HCT116 (cell line): ENCODE measurements at regions not wholly inside any gene's neighbourhood (a gene's known extent, or its start where the extent isn't known, plus 50 kb on each side); places are given as distances from the start of the nearest gene placed in this dataset.

ENCODE experiments used
- CEBPB ChIP-seq: IDR thresholded peaks from 2 replicates; pipeline ENCODE4 v1.6.1; 2012; ENCODE audit warnings: low read depth
- CTCF ChIP-seq, 3 experiments: fragments of 200-600 bp in 1 of 3; sonication (generic) in 1 of 3; IDR thresholded peaks in 2 of 3; conservative IDR thresholded peaks in 1 of 3; 2 replicates each; pipeline ENCODE4 v1.5.1; 2012 to 2017; ENCODE audit warnings: low read depth in 2 of 3, low read length in 2 of 3, antibody characterized with exemption in 1 of 3, borderline replicate concordance in 1 of 3, control low read depth in 1 of 3, mild to moderate bottlenecking in 1 of 3, mixed read lengths in 1 of 3, mixed run types in 1 of 3, moderate library complexity in 1 of 3; ENCODE audit not compliant: insufficient read depth in 1 of 3
- EGR1 ChIP-seq: IDR thresholded peaks from 2 replicates; pipeline ENCODE4 v1.6.1; 2012; ENCODE audit warnings: low read depth
- ELF1 ChIP-seq: IDR thresholded peaks from 2 replicates; pipeline ENCODE4 v1.6.1; 2012; ENCODE audit warnings: low read depth, borderline replicate concordance
- EZH2 ChIP-seq: fragments of 200-600 bp; sonication (generic); IDR thresholded peaks from 2 replicates; pipeline ENCODE4 v1.6.1; 2017; ENCODE audit warnings: antibody characterized with exemption, mixed run types
- EZH2phosphoT487 ChIP-seq: fragments of 200-600 bp; IDR thresholded peaks from 2 replicates; pipeline ENCODE4 v1.6.1; 2018; ENCODE audit warnings: antibody characterized with exemption, borderline replicate concordance
- MAX ChIP-seq: IDR thresholded peaks from 2 replicates; pipeline ENCODE4 v1.6.1; 2012
- POLR2A ChIP-seq: IDR thresholded peaks from 2 replicates; pipeline ENCODE4 v1.7.0; 2011; ENCODE audit warnings: borderline replicate concordance; ENCODE audit not compliant: insufficient read depth, insufficient read length; ENCODE audit errors: extremely low read depth
- POLR2AphosphoS5 ChIP-seq: IDR thresholded peaks from 2 replicates; pipeline ENCODE4 v1.6.1; 2011; ENCODE audit warnings: mild to moderate bottlenecking, low read depth, low read length, moderate library complexity
- RAD21 ChIP-seq: IDR thresholded peaks from 2 replicates; pipeline ENCODE4 v1.6.1; 2012; ENCODE audit warnings: low read depth, mild to moderate bottlenecking
- SP1 ChIP-seq: IDR thresholded peaks from 2 replicates; pipeline ENCODE4 v1.6.1; 2012; ENCODE audit warnings: low read depth
- YY1 ChIP-seq: IDR thresholded peaks from 2 replicates; pipeline ENCODE4 v1.6.1; 2011; ENCODE audit warnings: low read length, low read depth, moderate library complexity, mild to moderate bottlenecking; ENCODE audit not compliant: insufficient replicate concordance; ENCODE audit errors: extremely low read depth
- ZNF274 ChIP-seq: fragments of 200-500 bp; sonication (Bioruptor generic); IDR thresholded peaks from 2 replicates; pipeline ENCODE4 v1.6.1; 2014; ENCODE audit warnings: mild to moderate bottlenecking, low read depth, low read length, inconsistent platforms

GRCh38 chr1:87869567-87869966 is 540.9 kb downstream of the LMO4 start:
- TF ChIP-seq CTCF (IDR thresholded peaks at IDR 0.05 in 2 of 3, conservative IDR thresholded peaks at IDR 0.05 in 1 of 3; ENCODE audit: borderline replicate concordance in 1 of 3, insufficient read depth in 1 of 3, low read depth in 2 of 3, low read length in 2 of 3) = no peak
- no peak for TF ChIP-seq EZH2phosphoT487
- no peak for TF ChIP-seq SP1
- no peak for TF ChIP-seq POLR2A
- TF ChIP-seq POLR2AphosphoS5 = no peak
- TF ChIP-seq YY1 = no peak
- no peak for TF ChIP-seq EZH2
- TF ChIP-seq ZNF274 = no peak
- TF ChIP-seq RAD21 = no peak
- TF ChIP-seq MAX = no peak
- no peak for TF ChIP-seq ELF1
- TF ChIP-seq EGR1 = no peak
- peak; percentile 55; the same call in 1 of the 2 replicates for TF ChIP-seq CEBPB
